ENCODE measurements at regions not wholly inside any gene's neighbourhood (a gene's known extent, or its start where the extent isn't known, plus 50 kb on each side); places are given as distances from the start of the nearest gene placed in this dataset.

DNA sequence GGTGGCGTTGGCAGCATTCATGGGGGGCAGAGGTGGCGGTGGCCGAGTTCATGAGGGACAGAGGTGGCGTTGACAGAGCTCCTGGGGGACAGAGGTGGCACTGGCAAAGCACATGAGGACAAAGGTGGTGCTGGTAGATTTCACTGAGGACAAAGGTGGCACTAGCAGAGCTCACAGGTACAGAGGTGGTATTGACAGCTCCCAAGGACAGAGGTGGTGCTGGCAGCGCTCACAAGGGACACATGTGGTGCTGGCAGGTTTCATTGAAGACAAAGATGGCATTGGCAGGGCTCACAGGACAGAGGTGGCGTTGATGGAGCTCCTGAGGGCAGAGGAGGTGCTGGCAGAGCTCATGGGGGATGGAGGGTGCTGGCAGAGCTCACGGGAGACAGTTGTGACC lies 425.4 kb downstream of the CTTN start:
- TF ChIP-seq, protein P1, sequence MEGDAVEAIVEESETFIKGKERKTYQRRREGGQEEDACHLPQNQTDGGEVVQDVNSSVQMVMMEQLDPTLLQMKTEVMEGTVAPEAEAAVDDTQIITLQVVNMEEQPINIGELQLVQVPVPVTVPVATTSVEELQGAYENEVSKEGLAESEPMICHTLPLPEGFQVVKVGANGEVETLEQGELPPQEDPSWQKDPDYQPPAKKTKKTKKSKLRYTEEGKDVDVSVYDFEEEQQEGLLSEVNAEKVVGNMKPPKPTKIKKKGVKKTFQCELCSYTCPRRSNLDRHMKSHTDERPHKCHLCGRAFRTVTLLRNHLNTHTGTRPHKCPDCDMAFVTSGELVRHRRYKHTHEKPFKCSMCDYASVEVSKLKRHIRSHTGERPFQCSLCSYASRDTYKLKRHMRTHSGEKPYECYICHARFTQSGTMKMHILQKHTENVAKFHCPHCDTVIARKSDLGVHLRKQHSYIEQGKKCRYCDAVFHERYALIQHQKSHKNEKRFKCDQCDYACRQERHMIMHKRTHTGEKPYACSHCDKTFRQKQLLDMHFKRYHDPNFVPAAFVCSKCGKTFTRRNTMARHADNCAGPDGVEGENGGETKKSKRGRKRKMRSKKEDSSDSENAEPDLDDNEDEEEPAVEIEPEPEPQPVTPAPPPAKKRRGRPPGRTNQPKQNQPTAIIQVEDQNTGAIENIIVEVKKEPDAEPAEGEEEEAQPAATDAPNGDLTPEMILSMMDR (IDR thresholded peaks at IDR 0.05), result no peak
- TF ChIP-seq FOXM1 (IDR thresholded peaks at IDR 0.05; ENCODE audit: low read depth), result no peak
- TF ChIP-seq RAD21 (IDR thresholded peaks at IDR 0.05; ENCODE audit: low read length), result no peak

Measured in SK-N-SH (cell line).